RWPE2 (cell line): ENCODE measurements at regions not wholly inside any gene's neighbourhood (a gene's known extent, or its start where the extent isn't known, plus 50 kb on each side); places are given as distances from the start of the nearest gene placed in this dataset.
"Not testable (repeated sequence)": the region's sequence is repeated elsewhere in the genome, so short reads cannot be mapped to it uniquely, and the experiment has no call there.

Source experiments
- ATAC-seq: fragments of 200-7000 bp; cut with Tn5 transposase; 3 replicates; pipeline ENCODE4 v1.9.1; 2021; ENCODE audit warnings: low read depth
- DNase-seq: peaks from one replicate; pipeline ENCODE4 v3.0.0-alpha.2; 2020; ENCODE audit warnings: low spot score
- H3K27ac ChIP-seq: fragments of 450-650 bp; 2 replicates; pipeline ENCODE4 v1.5.1; 2017; ENCODE audit warnings: mild to moderate bottlenecking; ENCODE audit not compliant: poor library complexity, severe bottlenecking
- H3K27me3 ChIP-seq: fragments of 250-450 bp; sonication (Bioruptor Pico); 2 replicates; pipeline ENCODE4 v1.5.1; 2021; ENCODE audit warnings: mild to moderate bottlenecking, moderate library complexity; ENCODE audit not compliant: insufficient read depth, poor library complexity, severe bottlenecking
- H3K36me3 ChIP-seq: fragments of 250-450 bp; sonication (Bioruptor Pico); 2 replicates; pipeline ENCODE4 v1.5.1; 2020; ENCODE audit warnings: low read depth, mild to moderate bottlenecking, moderate library complexity
- H3K4me1 ChIP-seq: fragments of 250-450 bp; sonication (Bioruptor Pico); 2 replicates; pipeline ENCODE4 v1.5.1; 2021; ENCODE audit warnings: mild to moderate bottlenecking, moderate library complexity; ENCODE audit not compliant: insufficient read depth, poor library complexity, severe bottlenecking
- H3K4me3 ChIP-seq: fragments of 250-450 bp; sonication (Bioruptor Pico); 2 replicates; pipeline ENCODE4 v1.5.1; 2021; ENCODE audit warnings: mild to moderate bottlenecking, moderate library complexity; ENCODE audit not compliant: severe bottlenecking
- H3K9me3 ChIP-seq: fragments of 250-450 bp; sonication (Bioruptor Pico); 2 replicates; pipeline ENCODE4 v1.5.1; 2021; ENCODE audit warnings: mild to moderate bottlenecking, moderate library complexity; ENCODE audit not compliant: severe bottlenecking
- TF ChIP-seq, protein P1 (sequence below): fragments of 450-650 bp; IDR thresholded peaks from one replicate; pipeline ENCODE4 v1.5.1; 2017; ENCODE audit warnings: mild to moderate bottlenecking, moderate library complexity; ENCODE audit not compliant: poor library complexity, severe bottlenecking

GRCh38 chr2:142572346-142573132 is 304.9 kb upstream of the KYNU start:
- no peak overlapping the region for H3K4me3 ChIP-seq
- ATAC-seq (no peak), DNase-seq (no peak)
- H3K4me1 ChIP-seq = no peaks in the 10 kb centered on the region
- TF ChIP-seq, protein P1, sequence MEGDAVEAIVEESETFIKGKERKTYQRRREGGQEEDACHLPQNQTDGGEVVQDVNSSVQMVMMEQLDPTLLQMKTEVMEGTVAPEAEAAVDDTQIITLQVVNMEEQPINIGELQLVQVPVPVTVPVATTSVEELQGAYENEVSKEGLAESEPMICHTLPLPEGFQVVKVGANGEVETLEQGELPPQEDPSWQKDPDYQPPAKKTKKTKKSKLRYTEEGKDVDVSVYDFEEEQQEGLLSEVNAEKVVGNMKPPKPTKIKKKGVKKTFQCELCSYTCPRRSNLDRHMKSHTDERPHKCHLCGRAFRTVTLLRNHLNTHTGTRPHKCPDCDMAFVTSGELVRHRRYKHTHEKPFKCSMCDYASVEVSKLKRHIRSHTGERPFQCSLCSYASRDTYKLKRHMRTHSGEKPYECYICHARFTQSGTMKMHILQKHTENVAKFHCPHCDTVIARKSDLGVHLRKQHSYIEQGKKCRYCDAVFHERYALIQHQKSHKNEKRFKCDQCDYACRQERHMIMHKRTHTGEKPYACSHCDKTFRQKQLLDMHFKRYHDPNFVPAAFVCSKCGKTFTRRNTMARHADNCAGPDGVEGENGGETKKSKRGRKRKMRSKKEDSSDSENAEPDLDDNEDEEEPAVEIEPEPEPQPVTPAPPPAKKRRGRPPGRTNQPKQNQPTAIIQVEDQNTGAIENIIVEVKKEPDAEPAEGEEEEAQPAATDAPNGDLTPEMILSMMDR = no peak
- H3K27ac ChIP-seq = no peak overlapping the region
- no peaks in the 10 kb centered on the region for H3K9me3 ChIP-seq
- H3K27me3 ChIP-seq = peaks cover 6% of the 10 kb centered on the region
- no peaks in the 10 kb centered on the region for H3K36me3 ChIP-seq

DNA sequence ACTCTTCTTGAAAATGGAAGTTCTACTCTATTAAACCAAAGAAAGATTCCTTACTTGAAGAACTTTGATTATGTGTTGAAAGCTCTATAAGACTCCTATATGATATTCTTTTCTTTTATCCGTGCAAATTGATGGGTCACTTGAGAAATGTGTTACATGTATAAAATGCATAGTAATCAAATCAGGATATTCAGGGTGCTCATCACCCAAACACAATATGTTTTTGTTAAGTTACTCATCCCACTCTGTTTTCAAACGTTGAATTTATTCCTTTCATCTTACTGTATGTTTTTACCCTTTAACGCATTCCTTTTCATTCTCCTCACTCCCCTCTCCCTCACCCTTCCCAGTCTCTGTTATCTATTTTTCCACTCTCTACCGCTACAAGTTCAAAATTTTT is 305.5 kb upstream of the KYNU start:
- TF ChIP-seq, protein P1 = no peak
- H3K27ac ChIP-seq = no peak overlapping the region
- no peaks in the 10 kb centered on the region for H3K4me1 ChIP-seq
- DNase-seq (no peak), ATAC-seq (no peak)
- no peaks in the 10 kb centered on the region for H3K9me3 ChIP-seq
- no peak overlapping the region for H3K4me3 ChIP-seq
- no peaks in the 10 kb centered on the region for H3K36me3 ChIP-seq
- peaks cover 6% of the 10 kb centered on the region for H3K27me3 ChIP-seq

DNA sequence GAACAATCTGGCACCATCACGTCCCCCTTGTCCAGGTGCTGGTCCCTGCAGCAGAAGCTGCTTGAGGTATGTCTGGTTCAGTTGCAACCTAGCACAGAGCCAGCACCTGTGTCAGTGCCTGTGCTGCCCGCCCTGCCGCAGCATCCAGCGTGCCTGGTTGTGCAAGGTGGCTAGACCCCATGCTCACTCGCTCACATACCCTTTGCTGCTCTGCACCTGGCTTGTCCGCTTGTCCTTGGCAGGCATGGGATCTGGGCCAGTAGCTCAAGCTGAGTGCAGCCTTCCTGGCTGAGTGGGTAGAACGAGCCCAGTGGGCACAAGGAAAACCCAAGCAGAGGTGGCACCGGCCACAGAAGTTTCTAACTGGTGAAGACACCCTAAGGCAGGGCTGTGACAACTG is 314.6 kb upstream of the KYNU start:
- Histone ChIP-seq H3K4me3 (no peak overlapping the region), H3K36me3 (no peaks in the 10 kb centered on the region), H3K27ac (no peak overlapping the region), H3K4me1 (no peaks in the 10 kb centered on the region), H3K27me3 (no peaks in the 10 kb centered on the region), H3K9me3 (no peaks in the 10 kb centered on the region)
- ATAC-seq (no peak), DNase-seq (no peak)
- TF ChIP-seq, protein P1 = no peak

GRCh38 chr2:142561656-142562055 is 315.8 kb upstream of the KYNU start:
- H3K27ac ChIP-seq = no peak overlapping the region
- no peaks in the 10 kb centered on the region for H3K4me1 ChIP-seq
- H3K9me3 ChIP-seq = no peaks in the 10 kb centered on the region
- H3K36me3 ChIP-seq = no peaks in the 10 kb centered on the region
- H3K27me3 ChIP-seq = no peaks in the 10 kb centered on the region
- DNase-seq (no peak), ATAC-seq (no peak)
- TF ChIP-seq, protein P1 = no peak
- no peak overlapping the region for H3K4me3 ChIP-seq

DNA sequence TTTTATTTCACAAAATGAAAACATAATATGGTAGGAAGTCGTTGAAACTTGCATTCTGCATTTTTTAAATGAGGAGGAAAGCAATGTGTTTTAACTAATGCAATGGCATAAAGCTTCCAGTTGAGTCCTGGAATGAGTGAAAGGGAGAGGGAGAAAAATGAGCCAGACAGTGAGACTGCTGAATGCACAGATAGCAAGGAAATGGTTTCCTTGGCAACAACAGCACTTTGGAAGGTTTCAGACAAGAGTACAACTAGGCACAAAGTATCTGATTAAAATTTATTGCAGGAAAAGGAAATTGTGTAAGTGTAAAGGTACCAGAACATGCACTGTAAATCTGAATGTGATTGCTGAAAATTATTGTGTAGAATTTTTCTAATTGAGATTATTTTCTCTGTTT is 320.1 kb upstream of the KYNU start:
- ATAC-seq (no peak), DNase-seq (no peak)
- Histone ChIP-seq H3K9me3 (no peaks in the 10 kb centered on the region), H3K27ac (no peak overlapping the region), H3K4me1 (no peaks in the 10 kb centered on the region), H3K27me3 (no peaks in the 10 kb centered on the region), H3K4me3 (no peak overlapping the region), H3K36me3 (no peaks in the 10 kb centered on the region)
- TF ChIP-seq, protein P1 = no peak

DNA sequence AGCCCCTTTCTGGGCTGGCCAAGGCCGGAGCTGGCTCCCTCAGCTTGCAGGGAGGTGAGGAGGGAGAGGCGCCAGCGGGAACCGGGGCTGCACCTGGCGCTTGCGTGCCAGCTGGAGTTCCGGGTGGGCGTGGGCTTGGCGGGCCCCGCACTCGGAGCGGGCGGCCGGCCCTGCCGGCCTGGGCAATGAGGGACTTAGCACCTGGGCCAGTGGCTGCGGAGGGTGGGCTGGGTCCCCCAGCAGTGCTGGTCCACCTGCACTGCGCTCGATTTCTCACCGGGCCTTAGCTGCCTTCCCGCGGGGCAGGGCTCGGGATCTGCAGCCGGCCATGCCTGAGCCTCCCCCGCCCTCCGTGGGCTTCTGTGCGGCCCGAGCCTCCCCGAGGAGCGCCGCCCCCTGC is 331.5 kb upstream of the KYNU start:
- not testable (repeated sequence) for H3K4me3 ChIP-seq, ATAC-seq, H3K9me3 ChIP-seq, H3K27me3 ChIP-seq, H3K27ac ChIP-seq, DNase-seq, H3K4me1 ChIP-seq, H3K36me3 ChIP-seq
